K562 (cell line): ENCODE measurements at regions not wholly inside any gene's neighbourhood (a gene's known extent, or its start where the extent isn't known, plus 50 kb on each side); places are given as distances from the start of the nearest gene placed in this dataset.

Experiments used
- EZH2 ChIP-seq: IDR thresholded peaks from 2 replicates; pipeline ENCODE4 v1.6.1; 2012; ENCODE audit warnings: low read depth, mild to moderate bottlenecking, inconsistent platforms, low read length, borderline replicate concordance
- JUN ChIP-seq, 2 experiments: sonication (generic) in 1 of 2; formaldehyde crosslinking in 1 of 2; IDR thresholded peaks; 2 replicates each; pipeline versions ENCODE4 v1.6.1 to v1.8.0; 2012 to 2022; ENCODE audit warnings: borderline replicate concordance in 2 of 2, mild to moderate bottlenecking in 2 of 2, improper control_type of control experiment in 1 of 2, low read depth in 1 of 2, low read length in 1 of 2, missing genetic modification reagents in 1 of 2
- KDM1A ChIP-seq, 2 experiments: fragments of 450-650 bp; IDR thresholded peaks; 2 replicates each; pipeline ENCODE4 v1.6.1; 2016; ENCODE audit warnings: mild to moderate bottlenecking in 2 of 2
- RBM39 ChIP-seq: fragments of 200-400 bp; formaldehyde crosslinking; optimal IDR thresholded peaks from 2 replicates; pipeline ENCODE3; 2018; ENCODE audit warnings: low read depth, low read length
- RFX7 ChIP-seq: fragments of 250-450 bp; sonication (Bioruptor Pico); IDR thresholded peaks from 2 replicates; pipeline ENCODE4 v1.5.1; 2021; ENCODE audit warnings: mild to moderate bottlenecking
- SMARCC2 ChIP-seq: fragments of 450-650 bp; IDR thresholded peaks from 2 replicates; pipeline ENCODE4 v1.6.1; 2017; ENCODE audit warnings: antibody characterized with exemption, moderate library complexity, mild to moderate bottlenecking, low read depth
- TOE1 ChIP-seq, 2 experiments: fragments of 450-650 bp in 1 of 2; sonication (generic) in 1 of 2; formaldehyde crosslinking in 1 of 2; IDR thresholded peaks; 2 replicates each; pipeline versions ENCODE4 v1.7.1 to v1.8.0; 2016 to 2022; ENCODE audit warnings: borderline replicate concordance in 2 of 2, mild to moderate bottlenecking in 2 of 2, antibody characterized with exemption in 1 of 2, inconsistent platforms in 1 of 2, low read depth in 1 of 2, missing genetic modification reagents in 1 of 2, moderate library complexity in 1 of 2
- ZNF609 ChIP-seq: sonication (generic); formaldehyde crosslinking; IDR thresholded peaks from 2 replicates; pipeline ENCODE4 v1.8.1; 2023; ENCODE audit warnings: missing genetic modification reagents, mild to moderate bottlenecking, borderline replicate concordance

- no peak for TF ChIP-seq KDM1A (IDR thresholded peaks at IDR 0.05)
- no peak for TF ChIP-seq RFX7 (CRISPR knock-in tag)
- no peak for TF ChIP-seq EZH2
- TF ChIP-seq TOE1 (IDR thresholded peaks at IDR 0.05; ENCODE audit: borderline replicate concordance), result no peak
- TF ChIP-seq TOE1 (CRISPR knock-in tag; IDR thresholded peaks at IDR 0.05; ENCODE audit: borderline replicate concordance, low read depth), result no peak
- no peak for TF ChIP-seq JUN (IDR thresholded peaks at IDR 0.05; ENCODE audit: borderline replicate concordance, low read depth, low read length)
- no peak for TF ChIP-seq JUN (CRISPR knock-in tag; IDR thresholded peaks at IDR 0.05; ENCODE audit: borderline replicate concordance)
- TF ChIP-seq ZNF609 (CRISPR knock-in tag), result no peak
- TF ChIP-seq RBM39, result no peak
- no peak for TF ChIP-seq SMARCC2
These were observed 61.2 kb upstream of the ZCCHC2 start for GRCh38 chr18:62461591-62461990.
